Ascending aorta (tissue), 2 donors: ENCODE measurements at regions not wholly inside any gene's neighbourhood (a gene's known extent, or its start where the extent isn't known, plus 50 kb on each side); places are given as distances from the start of the nearest gene placed in this dataset.

Source experiments
- DNase-seq, 2 donors: peaks; one replicate each; pipeline ENCODE4 v3.0.0-alpha.2; 2019; ENCODE audit warnings: low spot score in 2 of 2
- H3K27ac ChIP-seq, 2 donors: fragments of 200-600 bp; sonication (generic); one replicate each; pipeline ENCODE4 v1.5.1; 2016 to 2017; ENCODE audit warnings: mild to moderate bottlenecking in 1 of 2
- H3K27me3 ChIP-seq: fragments of 200-600 bp; sonication (generic); one replicate; pipeline ENCODE4 v1.5.1; 2017
- H3K36me3 ChIP-seq, 2 donors: fragments of 200-600 bp; sonication (generic); one replicate each; pipeline ENCODE4 v1.5.1; 2016
- H3K4me1 ChIP-seq, 2 donors: fragments of 200-600 bp; sonication (generic); one replicate each; pipeline ENCODE4 v1.5.1; 2016 to 2017; ENCODE audit warnings: mild to moderate bottlenecking in 1 of 2
- H3K4me3 ChIP-seq, 2 donors: fragments of 200-600 bp; sonication (generic); one replicate each; pipeline ENCODE4 v1.5.1; 2016 to 2017; ENCODE audit warnings: mild to moderate bottlenecking in 1 of 2
- H3K9me3 ChIP-seq, 2 donors: fragments of 200-600 bp; sonication (generic); one replicate each; pipeline ENCODE4 v1.5.1; 2016
- intact Hi-C: fragments of 100-400 bp; cut with DNase I; formaldehyde crosslinking; loops from one replicate; pipeline ENCODE4 v1.15.1; 2023
- TF ChIP-seq, protein P1 (sequence below), 3 experiments: fragments of 200-600 bp in 2 of 3; fragments of 450-650 bp in 1 of 3; sonication (generic) in 2 of 3; IDR thresholded peaks; one replicate each; pipeline ENCODE4 v1.5.1; 2016 to 2019; ENCODE audit warnings: antibody characterized with exemption in 3 of 3, mild to moderate bottlenecking in 1 of 3, moderate library complexity in 1 of 3

DNA sequence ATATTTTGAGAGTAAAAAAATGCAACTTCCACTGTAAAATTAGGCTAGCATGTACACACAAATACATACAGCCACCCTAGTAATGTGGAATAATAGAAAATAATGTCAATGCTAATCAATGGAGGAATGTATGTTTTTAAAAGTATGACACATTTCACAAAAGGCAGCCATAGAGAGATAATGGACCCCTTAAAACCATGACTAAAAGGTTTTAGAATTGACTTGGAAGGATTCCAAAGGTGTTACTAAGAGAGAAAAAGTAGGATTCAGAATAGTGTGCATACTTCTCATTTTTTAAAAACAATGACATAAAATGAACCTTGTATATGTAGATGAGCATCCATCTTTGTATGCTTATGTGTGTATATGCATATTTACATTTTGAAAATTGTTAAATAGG, 597.9 kb upstream of the PCDH9 start:
- Histone ChIP-seq H3K36me3 (no peaks in the 10 kb centered on the region), H3K27ac (no peak overlapping the region), H3K9me3 (no peaks in the 10 kb centered on the region), H3K4me1 (no peaks in the 10 kb centered on the region), H3K27me3 (no peaks in the 10 kb centered on the region), H3K4me3 (no peak overlapping the region)
- TF ChIP-seq, protein P1, sequence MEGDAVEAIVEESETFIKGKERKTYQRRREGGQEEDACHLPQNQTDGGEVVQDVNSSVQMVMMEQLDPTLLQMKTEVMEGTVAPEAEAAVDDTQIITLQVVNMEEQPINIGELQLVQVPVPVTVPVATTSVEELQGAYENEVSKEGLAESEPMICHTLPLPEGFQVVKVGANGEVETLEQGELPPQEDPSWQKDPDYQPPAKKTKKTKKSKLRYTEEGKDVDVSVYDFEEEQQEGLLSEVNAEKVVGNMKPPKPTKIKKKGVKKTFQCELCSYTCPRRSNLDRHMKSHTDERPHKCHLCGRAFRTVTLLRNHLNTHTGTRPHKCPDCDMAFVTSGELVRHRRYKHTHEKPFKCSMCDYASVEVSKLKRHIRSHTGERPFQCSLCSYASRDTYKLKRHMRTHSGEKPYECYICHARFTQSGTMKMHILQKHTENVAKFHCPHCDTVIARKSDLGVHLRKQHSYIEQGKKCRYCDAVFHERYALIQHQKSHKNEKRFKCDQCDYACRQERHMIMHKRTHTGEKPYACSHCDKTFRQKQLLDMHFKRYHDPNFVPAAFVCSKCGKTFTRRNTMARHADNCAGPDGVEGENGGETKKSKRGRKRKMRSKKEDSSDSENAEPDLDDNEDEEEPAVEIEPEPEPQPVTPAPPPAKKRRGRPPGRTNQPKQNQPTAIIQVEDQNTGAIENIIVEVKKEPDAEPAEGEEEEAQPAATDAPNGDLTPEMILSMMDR (IDR thresholded peaks at IDR 0.05) = no peak
- DNase-seq = no peak
- intact Hi-C loops = no loop called here

DNA sequence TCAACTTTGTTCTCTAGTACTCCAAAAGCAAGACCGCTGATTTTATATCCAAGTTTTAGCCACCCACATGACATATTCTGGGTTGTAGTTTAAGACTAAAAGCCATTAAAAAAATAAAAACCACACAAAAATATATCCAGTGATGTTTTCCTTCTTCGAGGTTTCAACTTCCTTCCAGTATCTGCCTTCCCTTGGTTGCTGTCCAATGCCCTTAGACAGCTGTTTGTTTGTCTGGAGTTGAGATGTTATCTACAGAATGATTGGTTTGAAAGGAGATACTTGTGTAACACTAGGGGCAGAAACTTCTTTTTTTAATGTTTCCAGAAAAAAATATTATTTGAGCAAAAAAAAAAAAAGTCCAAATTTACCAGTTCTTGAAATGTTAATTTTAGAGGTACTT, 591.5 kb upstream of the PCDH9 start:
- H3K4me1 ChIP-seq = no peaks in the 10 kb centered on the region
- intact Hi-C loops = no loop called here
- H3K36me3 ChIP-seq = no peaks in the 10 kb centered on the region
- H3K27me3 ChIP-seq = no peaks in the 10 kb centered on the region
- no peak overlapping the region for H3K27ac ChIP-seq
- no peak overlapping the region for H3K4me3 ChIP-seq
- TF ChIP-seq, protein P1 (IDR thresholded peaks at IDR 0.05) = no peak
- H3K9me3 ChIP-seq = no peaks in the 10 kb centered on the region
- no peak for DNase-seq

DNA sequence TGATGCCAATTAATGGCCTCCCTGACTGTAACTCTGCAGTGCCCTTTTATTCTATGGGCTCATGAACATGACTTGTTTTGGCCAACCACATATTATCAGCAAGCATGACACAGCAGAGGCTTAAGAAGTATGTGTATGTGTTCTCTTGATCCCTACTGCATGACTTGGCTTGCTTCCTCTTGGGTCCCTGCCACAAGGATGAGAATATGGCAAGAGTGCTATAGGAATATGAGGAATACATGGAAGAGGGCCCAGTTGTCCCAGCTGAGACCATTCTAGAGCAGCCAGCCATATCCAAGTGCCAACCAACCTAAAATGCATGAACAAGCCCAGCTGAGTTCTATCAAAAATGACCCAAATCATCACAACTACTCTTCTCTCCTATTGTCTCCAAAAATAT, 576.7 kb upstream of the PCDH9 start:
- TF ChIP-seq, protein P1 (IDR thresholded peaks at IDR 0.05) = no peak
- H3K9me3 ChIP-seq = no peaks in the 10 kb centered on the region
- intact Hi-C loops = no loop called here
- H3K4me3 ChIP-seq = no peak overlapping the region
- no peaks in the 10 kb centered on the region for H3K4me1 ChIP-seq
- no peaks in the 10 kb centered on the region for H3K27me3 ChIP-seq
- DNase-seq = no peak
- no peak overlapping the region for H3K27ac ChIP-seq
- no peaks in the 10 kb centered on the region for H3K36me3 ChIP-seq

DNA sequence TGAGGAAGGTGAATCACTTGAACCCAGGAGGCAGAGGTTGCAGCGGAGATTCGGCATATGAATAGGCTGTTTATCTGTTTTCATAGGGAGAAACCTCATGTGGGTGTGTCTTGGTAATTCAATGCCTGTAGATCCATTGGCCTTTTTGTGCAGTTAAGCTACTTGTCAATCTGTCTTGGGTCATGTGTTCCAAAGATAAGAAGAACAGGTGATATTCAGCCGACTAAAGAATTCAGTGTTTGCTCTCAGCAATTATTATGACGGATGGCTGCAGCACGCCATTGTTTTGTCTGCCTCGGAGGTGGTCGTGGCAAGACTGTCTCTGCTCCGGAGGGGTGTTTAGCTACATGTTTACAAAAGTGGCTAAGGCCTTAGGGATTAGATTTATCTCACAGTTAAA, 573.0 kb upstream of the PCDH9 start:
- Histone ChIP-seq H3K4me1 (no peaks in the 10 kb centered on the region), H3K36me3 (no peaks in the 10 kb centered on the region), H3K27me3 (no peaks in the 10 kb centered on the region), H3K27ac (no peak overlapping the region), H3K9me3 (no peaks in the 10 kb centered on the region), H3K4me3 (no peak overlapping the region)
- TF ChIP-seq, protein P1 (IDR thresholded peaks at IDR 0.05) = no peak
- DNase-seq = no peak
- intact Hi-C loops = no loop called here

DNA sequence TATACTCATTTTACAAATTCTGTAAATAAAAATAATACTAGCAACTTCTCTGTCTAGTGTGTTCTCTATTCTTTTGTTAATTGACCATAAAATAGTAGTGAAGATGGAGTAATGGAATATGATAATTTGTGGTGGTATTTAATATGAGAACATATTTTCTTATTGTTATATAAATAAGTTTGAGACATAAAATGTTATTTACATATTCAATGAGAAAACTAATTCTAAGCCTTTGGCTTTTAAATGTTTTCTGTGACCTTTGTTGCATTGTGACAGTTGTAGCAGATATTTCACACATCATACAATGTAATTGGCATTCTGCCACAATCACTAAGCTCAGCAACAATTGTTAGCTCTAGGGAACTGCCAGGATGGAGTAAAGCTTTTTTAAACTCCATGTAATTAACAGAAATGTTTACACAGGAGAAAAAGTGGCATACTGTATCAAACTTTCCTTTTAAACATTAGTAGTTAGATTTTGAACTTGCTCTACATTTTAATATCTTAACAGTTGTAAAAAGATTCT, 562.1 kb upstream of the PCDH9 start:
- no peak overlapping the region for H3K4me3 ChIP-seq
- no peak overlapping the region for H3K27ac ChIP-seq
- H3K36me3 ChIP-seq = no peaks in the 10 kb centered on the region
- no peak for DNase-seq
- intact Hi-C loops = no loop called here
- no peaks in the 10 kb centered on the region for H3K9me3 ChIP-seq
- no peaks in the 10 kb centered on the region for H3K4me1 ChIP-seq
- TF ChIP-seq, protein P1 (IDR thresholded peaks at IDR 0.05) = no peak
- no peaks in the 10 kb centered on the region for H3K27me3 ChIP-seq

DNA sequence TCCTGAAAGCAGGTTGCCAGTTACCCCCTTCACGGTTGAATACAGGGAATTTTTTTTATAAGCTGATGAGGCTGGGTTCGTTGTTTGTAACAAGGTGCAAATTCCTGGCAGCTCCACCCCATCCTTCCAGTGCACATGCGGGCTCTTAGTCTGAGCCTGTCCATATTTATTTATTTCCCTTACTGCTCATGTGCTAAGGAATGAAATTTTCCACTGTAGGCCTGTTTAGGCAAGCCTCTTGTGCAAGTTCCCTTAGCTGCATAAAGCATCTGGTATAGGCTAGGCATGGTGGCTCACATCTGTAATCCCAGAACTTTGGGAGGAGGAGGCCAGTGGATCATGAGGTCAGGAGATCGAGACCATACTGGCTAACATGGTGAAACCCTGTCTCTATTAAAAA, 560.9 kb upstream of the PCDH9 start:
- H3K36me3 ChIP-seq = no peaks in the 10 kb centered on the region
- H3K9me3 ChIP-seq = no peaks in the 10 kb centered on the region
- H3K4me1 ChIP-seq = no peaks in the 10 kb centered on the region
- DNase-seq = no peak
- H3K27me3 ChIP-seq = no peaks in the 10 kb centered on the region
- TF ChIP-seq, protein P1 (IDR thresholded peaks at IDR 0.05) = no peak
- no peak overlapping the region for H3K4me3 ChIP-seq
- H3K27ac ChIP-seq = no peak overlapping the region
- intact Hi-C loops = no loop called here
